Mucosa of gallbladder (tissue), 1 donor: ENCODE measurements at regions not wholly inside any gene's neighbourhood (a gene's known extent, or its start where the extent isn't known, plus 50 kb on each side); places are given as distances from the start of the nearest gene placed in this dataset.

Experiments used
- DNase-seq: peaks from one replicate; pipeline ENCODE4 v3.0.0-alpha.2; 2020; ENCODE audit warnings: low spot score
- donor health status: DM: no; HTN: no; CAD: no.

DNA sequence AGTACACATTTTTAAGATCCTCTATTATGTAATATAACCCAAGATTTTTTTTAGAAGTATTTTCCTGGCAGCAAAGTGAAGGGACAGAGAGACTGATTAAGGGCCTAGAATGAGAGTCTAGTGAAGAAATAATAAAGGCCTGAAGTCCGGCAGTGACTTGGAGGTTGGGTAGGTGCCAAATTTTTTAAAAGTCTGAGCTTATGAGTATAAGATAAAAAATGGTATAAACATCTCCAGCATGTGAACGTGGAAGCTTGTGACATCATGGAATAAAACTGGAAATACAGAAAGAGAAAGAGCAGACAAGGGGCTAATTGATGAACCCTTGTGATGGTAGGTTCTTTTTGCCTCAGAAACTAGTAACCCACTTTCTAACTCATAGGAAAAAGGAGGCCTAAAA lies 174.6 kb downstream of the SUCLA2 start:
- no peak for DNase-seq

GRCh38 chr13:47822036-47822435 lies 179.0 kb downstream of the SUCLA2 start:
- no peak for DNase-seq

GRCh38 chr13:47816831-47817230 lies 184.2 kb downstream of the SUCLA2 start:
- DNase-seq: no peak

- DNase-seq: no peak
Observed at GRCh38 chr13:47813718-47814117, 187.4 kb downstream of the SUCLA2 start.

DNA sequence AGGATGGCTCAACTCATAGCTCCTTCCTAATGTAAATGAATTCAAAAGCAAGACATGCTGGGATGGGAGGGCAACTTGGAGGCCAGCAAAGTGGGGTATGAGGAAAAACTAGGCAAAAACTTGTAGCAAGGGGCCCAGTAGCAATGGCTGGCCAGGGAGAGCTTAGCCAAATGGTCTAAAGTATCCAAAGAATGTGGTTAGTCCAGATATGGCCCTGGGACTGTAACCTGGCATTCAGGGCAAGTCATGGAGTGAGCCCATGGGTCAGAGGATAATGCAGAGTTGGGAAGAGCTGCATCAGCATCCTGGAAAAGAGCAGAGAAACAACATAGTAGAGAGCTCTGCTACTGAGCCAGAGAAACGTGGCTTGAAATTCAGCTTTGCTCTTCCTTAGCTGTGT lies 191.7 kb downstream of the SUCLA2 start:
- no peak for DNase-seq

DNA sequence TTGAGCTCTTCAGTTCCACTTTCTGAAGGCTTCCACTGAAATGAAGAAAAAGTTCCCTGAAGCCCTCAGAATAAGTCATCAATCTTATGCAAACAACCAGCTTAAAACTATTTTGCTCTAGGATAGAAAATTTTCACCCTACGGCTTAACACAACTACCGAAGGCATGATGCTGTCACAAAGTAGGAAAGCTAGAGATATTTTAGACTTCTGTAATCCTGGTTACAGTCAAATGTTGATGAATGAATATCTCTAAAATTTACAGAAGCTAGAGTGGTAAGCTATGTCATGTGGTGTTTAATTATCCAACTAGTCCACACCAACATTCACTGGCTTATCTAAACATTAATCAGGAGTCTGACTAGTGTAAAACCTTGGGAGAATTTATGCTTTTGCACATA lies 197.9 kb downstream of the SUCLA2 start:
- no peak for DNase-seq

DNA sequence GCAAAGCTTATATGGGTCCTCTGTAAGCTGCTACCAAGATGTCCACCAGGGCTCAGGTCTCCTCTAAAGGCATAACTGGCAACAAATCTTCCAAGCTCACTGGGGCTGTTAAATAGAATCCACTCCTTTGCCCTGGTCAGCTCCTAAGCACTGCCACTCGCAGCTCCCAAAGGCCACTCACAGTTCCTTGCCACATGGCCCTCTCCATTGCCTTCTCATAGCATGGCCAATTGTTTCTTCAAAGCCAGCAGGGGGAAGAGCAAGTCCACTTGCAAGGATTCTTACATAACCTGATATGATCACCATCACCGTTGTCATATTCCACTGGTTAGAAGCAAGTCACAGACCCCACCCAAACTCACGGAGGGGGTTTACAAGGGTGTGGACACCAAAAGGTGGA lies 199.5 kb downstream of the SUCLA2 start:
- no peak for DNase-seq

DNA sequence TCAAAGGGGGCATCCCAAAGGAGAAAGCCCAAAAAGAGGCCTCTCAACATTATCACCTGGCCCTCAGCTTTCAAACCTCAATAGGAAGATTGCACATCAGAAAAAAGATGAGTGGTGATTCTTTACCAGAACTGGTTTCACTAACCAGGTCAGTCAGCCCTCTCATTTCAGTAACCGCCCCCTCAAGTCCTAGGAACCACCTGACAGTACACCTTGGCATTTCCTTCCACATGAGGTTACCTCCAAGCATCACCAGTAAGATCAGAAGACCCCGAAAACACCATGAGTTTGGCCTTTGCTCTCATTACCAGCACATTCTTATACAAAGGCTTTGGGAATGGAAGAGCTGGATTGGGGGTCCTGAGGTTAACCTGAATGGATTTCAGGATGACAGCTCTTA lies 200.5 kb downstream of the SUCLA2 start:
- DNase-seq: no peak

GRCh38 chr13:47798906-47799305 lies 202.2 kb downstream of the SUCLA2 start:
- no peak for DNase-seq

DNA sequence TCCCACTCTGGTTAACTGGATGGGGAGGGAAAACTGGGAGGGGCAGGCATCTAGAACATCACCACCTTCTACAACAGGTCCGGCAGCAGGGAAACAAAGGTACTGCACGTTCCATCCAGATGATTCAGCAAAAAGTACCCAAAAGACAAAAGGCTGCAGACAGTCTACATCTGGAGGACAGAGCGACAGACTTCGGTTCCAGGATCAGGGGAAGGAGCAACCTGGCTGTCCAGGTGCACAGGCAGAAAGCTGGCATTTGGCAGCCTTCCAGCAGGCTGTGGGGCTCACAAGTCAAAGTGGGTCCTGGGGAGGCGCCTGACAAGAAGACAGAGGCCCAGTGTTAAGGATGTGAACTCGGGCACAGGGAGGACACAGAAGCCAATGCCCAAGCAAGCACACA lies 202.9 kb downstream of the SUCLA2 start:
- no peak for DNase-seq

- DNase-seq: no peak
Observed at GRCh38 chr13:47796816-47797215, 204.3 kb downstream of the SUCLA2 start.

- no peak for DNase-seq
Observed at GRCh38 chr13:47794963-47795362, 206.1 kb downstream of the SUCLA2 start.

DNA sequence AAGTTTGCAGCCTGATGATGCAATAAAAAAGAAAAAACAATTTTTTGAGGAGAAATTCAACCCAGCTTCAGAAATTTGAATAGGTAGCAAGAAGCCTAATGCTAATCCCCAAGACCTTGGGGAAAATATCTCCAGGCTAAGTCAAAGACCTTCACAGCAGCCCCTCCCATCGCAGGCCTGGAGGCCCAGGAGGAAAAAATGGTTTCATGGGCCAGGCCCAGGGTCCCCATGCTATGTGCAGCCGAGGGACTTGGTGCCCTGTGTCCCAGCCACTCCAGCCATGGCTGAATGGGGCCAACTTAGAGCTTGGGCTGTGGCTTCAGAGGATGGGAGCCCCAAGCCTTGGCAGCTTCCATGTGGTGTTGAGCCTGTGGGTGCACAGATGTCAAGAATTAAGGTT lies 210.3 kb downstream of the SUCLA2 start:
- DNase-seq: no peak

DNA sequence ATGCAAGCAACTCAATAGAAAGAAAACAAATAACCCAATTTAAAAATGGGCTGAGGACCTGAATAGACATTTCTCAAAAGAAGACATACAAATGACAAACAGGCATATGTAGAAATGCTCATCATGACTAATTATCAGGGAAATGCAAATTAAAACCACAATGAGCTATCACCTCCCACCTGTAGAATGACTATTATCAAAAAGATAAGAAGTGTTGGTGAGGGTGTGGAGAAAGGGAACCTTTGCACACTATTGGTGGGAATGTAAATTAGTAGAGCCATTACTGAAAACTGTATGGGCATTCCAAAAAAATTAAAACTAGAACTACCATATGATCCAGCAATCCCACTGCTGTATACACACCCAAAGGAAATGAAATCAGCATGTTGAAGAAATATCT lies 212.2 kb downstream of the SUCLA2 start:
- no peak for DNase-seq

DNA sequence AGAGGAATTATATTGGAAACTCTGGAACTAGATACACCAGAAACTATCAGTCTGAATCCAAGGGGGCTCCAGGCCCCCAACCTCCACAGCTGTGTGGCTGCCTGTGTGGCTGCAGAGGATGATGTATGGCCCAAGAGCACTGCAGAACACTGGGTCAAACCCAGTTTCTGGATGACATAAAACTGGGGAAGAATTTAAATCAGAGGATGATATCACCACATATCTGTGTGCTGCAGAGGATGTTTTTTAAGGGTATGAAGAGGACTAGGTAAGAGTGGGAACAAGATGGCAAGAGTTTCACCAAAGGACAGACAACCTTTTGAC lies 226.4 kb downstream of the SUCLA2 start:
- no peak for DNase-seq

DNA sequence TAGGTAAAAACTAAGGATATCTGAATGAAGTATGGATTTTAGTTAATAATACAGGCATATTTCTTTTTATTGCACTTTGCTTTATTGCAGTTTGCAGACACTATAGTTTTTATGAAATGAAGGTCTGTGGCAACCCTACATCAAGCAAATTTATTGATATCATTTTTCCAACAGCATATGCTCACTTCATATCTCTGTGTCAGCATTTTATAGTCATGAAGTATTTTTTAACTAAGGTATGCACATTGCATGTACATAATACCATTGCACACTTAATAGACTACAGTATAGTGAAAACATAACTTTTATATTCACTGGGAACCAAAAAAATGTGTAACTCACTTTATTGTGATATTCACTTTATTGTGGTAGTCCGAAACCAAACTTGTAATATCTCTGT lies 236.3 kb downstream of the SUCLA2 start:
- DNase-seq: no peak

DNA sequence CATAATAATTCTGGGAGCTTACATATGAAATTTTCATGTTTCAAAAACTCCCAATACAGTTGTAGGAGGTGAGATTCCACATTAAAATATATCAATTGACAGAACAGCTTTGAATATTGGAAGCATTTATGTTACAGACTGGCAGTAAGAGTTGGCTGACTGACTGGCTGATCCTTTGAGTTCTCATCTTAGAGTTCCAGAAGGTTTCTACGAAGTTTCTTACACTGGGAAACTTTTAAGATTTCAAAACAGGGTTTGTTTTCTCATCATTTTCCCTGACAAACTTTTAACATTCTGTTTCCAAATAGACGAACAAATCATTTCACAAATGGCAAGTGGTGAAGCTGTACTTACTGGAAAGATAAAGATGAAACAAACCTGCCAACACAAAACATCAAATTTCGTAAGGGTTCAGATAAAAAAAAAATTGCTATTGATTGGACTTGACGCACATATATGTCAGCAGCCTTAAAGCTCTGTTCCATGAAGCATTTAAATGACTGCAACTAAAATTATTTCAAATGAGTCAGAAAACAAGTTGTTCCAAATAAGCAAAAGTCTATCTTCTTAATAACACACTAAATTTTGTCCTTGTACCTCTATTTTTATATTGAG lies 243.5 kb downstream of the SUCLA2 start:
- DNase-seq: no peak

- no peak for DNase-seq
Observed at GRCh38 chr13:47747901-47748300, 253.2 kb downstream of the SUCLA2 start.

GRCh38 chr13:47726394-47726793 lies 274.7 kb downstream of the SUCLA2 start:
- no peak for DNase-seq

DNA sequence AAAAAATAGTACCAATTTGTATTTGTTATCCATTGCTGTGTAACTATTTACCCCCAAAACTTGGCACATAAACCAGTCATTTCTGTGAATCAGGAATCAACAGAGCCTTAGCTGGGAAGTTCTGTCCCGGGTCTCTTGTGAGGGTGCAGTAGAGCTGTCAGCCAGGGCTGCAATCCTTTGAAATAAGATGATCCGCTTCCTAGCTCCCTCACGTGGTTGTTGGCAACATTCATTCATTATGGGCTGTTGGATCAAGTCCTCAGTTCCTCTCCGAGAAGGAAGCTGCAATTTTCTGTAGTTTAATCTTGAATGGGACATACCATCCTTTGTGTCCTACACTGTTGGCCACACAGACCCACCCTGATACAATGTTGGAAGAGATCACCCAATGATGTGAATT lies 277.2 kb downstream of the SUCLA2 start:
- no peak for DNase-seq

- DNase-seq: no peak
Observed at GRCh38 chr13:47719164-47719563, 281.9 kb downstream of the SUCLA2 start.

DNA sequence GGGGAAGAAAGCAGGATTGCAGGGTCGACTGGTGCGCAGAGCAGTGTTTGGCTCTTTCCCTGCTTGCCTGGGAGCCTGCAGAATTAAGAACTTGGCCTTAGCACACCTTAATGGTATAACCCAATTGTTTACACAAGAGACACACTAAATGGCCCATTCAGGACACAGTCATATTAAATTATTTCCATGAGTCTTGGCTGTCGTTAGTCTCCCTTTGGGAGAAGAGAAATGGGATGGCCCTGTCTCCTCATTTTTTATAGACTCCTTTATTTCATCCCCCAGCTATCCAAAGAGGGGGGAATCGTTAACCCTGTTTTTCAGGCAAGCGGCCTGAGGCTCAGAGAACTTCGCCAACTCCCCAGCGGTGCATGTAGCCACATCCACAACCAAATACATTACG lies 282.5 kb downstream of the SUCLA2 start:
- DNase-seq: no peak

DNA sequence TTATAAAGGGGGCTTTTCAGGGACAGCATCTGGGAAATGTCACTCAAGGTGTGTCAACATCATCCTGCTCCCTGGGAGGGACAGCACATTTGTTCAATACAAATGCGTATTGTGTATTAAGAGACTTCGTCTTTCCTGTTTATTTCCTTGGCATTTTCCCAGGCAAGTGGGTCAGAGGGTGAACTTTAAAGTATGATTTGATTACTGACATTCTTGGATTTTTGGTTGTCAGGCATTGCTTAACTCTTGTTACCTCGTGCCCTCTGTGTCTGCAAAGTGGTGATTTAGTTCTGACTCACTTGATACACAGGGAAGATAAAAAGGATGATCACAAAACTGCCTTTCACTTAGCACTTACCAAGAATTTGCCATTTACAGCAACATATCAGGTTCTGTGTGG lies 292.7 kb downstream of the SUCLA2 start:
- DNase-seq: no peak

GRCh38 chr13:47707414-47707813 lies 293.7 kb downstream of the SUCLA2 start:
- DNase-seq: no peak

DNA sequence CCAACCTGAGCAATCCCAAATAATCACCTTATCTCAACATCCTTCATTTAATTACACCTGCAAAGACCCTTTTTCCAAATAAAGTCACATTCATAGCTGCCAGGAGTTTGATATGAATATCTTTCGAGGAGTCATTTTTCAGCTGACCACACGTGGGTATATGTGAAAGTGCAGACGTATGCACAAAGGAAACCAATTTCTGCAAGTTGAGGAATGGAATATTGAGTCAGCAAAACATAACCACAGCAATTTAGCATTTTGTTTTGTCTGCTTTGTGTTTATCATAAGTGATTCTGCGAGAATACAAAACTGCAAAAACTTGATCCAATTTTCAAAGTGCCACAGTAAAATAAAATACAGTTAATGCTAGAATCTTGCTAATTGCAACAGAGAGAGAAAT lies 295.9 kb downstream of the SUCLA2 start:
- no peak for DNase-seq
